AG09319 (cell line): ENCODE measurements at regions not wholly inside any gene's neighbourhood (a gene's known extent, or its start where the extent isn't known, plus 50 kb on each side); places are given as distances from the start of the nearest gene placed in this dataset.

Source experiments
- DNase-seq: peaks from one replicate; pipeline ENCODE4 v3.0.0-alpha.2; 2010; ENCODE audit warnings: low read depth; ENCODE audit errors: extremely low read depth
- CTCF ChIP-seq: IDR thresholded peaks from 2 replicates; pipeline ENCODE4 v1.5.1; 2011; ENCODE audit warnings: low read depth, mild to moderate bottlenecking, inconsistent platforms, low read length, moderate library complexity

GRCh38 chr14:28001002-28001401 is 765.6 kb upstream of the FOXG1 start:
- no peak for TF ChIP-seq CTCF
- no peak for DNase-seq

- no peak for DNase-seq
- TF ChIP-seq CTCF, result no peak
These were observed 753.8 kb upstream of the FOXG1 start for GRCh38 chr14:28012629-28013415.

GRCh38 chr14:28020112-28020511 is 746.5 kb upstream of the FOXG1 start:
- no peak for TF ChIP-seq CTCF

GRCh38 chr14:28023853-28024252 is 742.7 kb upstream of the FOXG1 start:
- TF ChIP-seq CTCF, result no peak
- no peak for DNase-seq

More at GRCh38 chr14:28020112-28020511, 746.5 kb upstream of the FOXG1 start:
- DNase-seq, result no peak

GRCh38 chr14:28052251-28052650 is 714.3 kb upstream of the FOXG1 start:
- DNase-seq, result no peak
- TF ChIP-seq CTCF, result no peak

GRCh38 chr14:28055008-28055407 is 711.6 kb upstream of the FOXG1 start:
- no peak for DNase-seq
- TF ChIP-seq CTCF, result no peak

GRCh38 chr14:28057359-28058296 is 709.0 kb upstream of the FOXG1 start:
- TF ChIP-seq CTCF, result no peak
- no peak for DNase-seq
